Neural cell (in vitro differentiated cells): ENCODE measurements at regions not wholly inside any gene's neighbourhood (a gene's known extent, or its start where the extent isn't known, plus 50 kb on each side); places are given as distances from the start of the nearest gene placed in this dataset.

Source experiments
- CTCF ChIP-seq: fragments of 450-650 bp; IDR thresholded peaks from 2 replicates; pipeline ENCODE4 v1.5.1; 2014; ENCODE audit warnings: antibody characterized with exemption, mild to moderate bottlenecking, moderate library complexity; ENCODE audit not compliant: poor library complexity, severe bottlenecking
- EP300 ChIP-seq: fragments of 450-650 bp; conservative IDR thresholded peaks from 2 replicates; pipeline ENCODE4 v1.6.1; 2014; ENCODE audit warnings: antibody characterized with exemption, mild to moderate bottlenecking, moderate library complexity; ENCODE audit not compliant: poor library complexity, severe bottlenecking
- EZH2 ChIP-seq: fragments of 200-600, 300-800 bp; shearing (Covaris generic), sonication (generic); IDR thresholded peaks from 2 replicates; pipeline ENCODE4 v1.6.1; 2014; ENCODE audit warnings: antibody characterized with exemption, low read length, borderline replicate concordance, mild to moderate bottlenecking; ENCODE audit not compliant: insufficient read depth, poor library complexity, severe bottlenecking
- MXI1 ChIP-seq: fragments of 450-650 bp; conservative IDR thresholded peaks from 2 replicates; pipeline ENCODE4 v1.6.1; 2014; ENCODE audit warnings: antibody characterized with exemption, mild to moderate bottlenecking; ENCODE audit not compliant: poor library complexity, severe bottlenecking
- POLR2AphosphoS5 ChIP-seq: IDR thresholded peaks from 2 replicates; pipeline ENCODE4 v1.6.1; 2012
- RAD21 ChIP-seq: fragments of 450-650 bp; conservative IDR thresholded peaks from 2 replicates; pipeline ENCODE4 v1.6.1; 2014; ENCODE audit warnings: antibody characterized with exemption, mild to moderate bottlenecking, moderate library complexity
- REST ChIP-seq: IDR thresholded peaks from 2 replicates; pipeline ENCODE4 v1.6.1; 2012; ENCODE audit warnings: borderline replicate concordance

- peak; percentile 32 for TF ChIP-seq CTCF
- TF ChIP-seq POLR2AphosphoS5: no peak
- TF ChIP-seq RAD21: peak; percentile 10
- TF ChIP-seq MXI1: no peak
- TF ChIP-seq EZH2: no peak
- TF ChIP-seq EP300: no peak
- TF ChIP-seq REST: no peak
These were observed 570.5 kb upstream of the SOX11 start for GRCh38 chr2:5121642-5122041.
